ENCODE measurements at regions not wholly inside any gene's neighbourhood (a gene's known extent, or its start where the extent isn't known, plus 50 kb on each side); places are given as distances from the start of the nearest gene placed in this dataset.

- no peak for TF ChIP-seq CTCF (IDR thresholded peaks at IDR 0.05; ENCODE audit: borderline replicate concordance, control extremely low read depth, extremely low read depth, insufficient read depth, missing control alignments)
- in situ Hi-C loops (cut with MboI; ENCODE audit: low sequenced_read_pairs, unreplicated experiment), result no loop called here
- DNase-seq (ENCODE audit: low spot score), result no peak
Measured at GRCh38 chr6:128806261-128806660, 76.7 kb upstream of the LAMA2 start.

- no peak for DNase-seq (ENCODE audit: low spot score)
- in situ Hi-C loops (cut with MboI; ENCODE audit: low sequenced_read_pairs, unreplicated experiment), result no loop called here
- TF ChIP-seq CTCF (IDR thresholded peaks at IDR 0.05; ENCODE audit: borderline replicate concordance, control extremely low read depth, extremely low read depth, insufficient read depth, missing control alignments), result no peak
Measured at GRCh38 chr6:128803911-128804310, 79.0 kb upstream of the LAMA2 start.

GRCh38 chr6:128801621-128802020, 81.3 kb upstream of the LAMA2 start:
- no peak for DNase-seq (ENCODE audit: low spot score)
- TF ChIP-seq CTCF (IDR thresholded peaks at IDR 0.05; ENCODE audit: borderline replicate concordance, control extremely low read depth, extremely low read depth, insufficient read depth, missing control alignments), result no peak
- in situ Hi-C loops (cut with MboI; ENCODE audit: low sequenced_read_pairs, unreplicated experiment), result no loop called here

- DNase-seq (ENCODE audit: low spot score), result no peak
- in situ Hi-C loops (cut with MboI; ENCODE audit: low sequenced_read_pairs, unreplicated experiment), result no loop called here
- no peak for TF ChIP-seq CTCF (IDR thresholded peaks at IDR 0.05; ENCODE audit: borderline replicate concordance, control extremely low read depth, extremely low read depth, insufficient read depth, missing control alignments)
Measured at GRCh38 chr6:128784266-128784665, 98.7 kb upstream of the LAMA2 start.

GRCh38 chr6:128768187-128768586, 114.8 kb upstream of the LAMA2 start:
- no peak for TF ChIP-seq CTCF (IDR thresholded peaks at IDR 0.05; ENCODE audit: borderline replicate concordance, control extremely low read depth, extremely low read depth, insufficient read depth, missing control alignments)
- in situ Hi-C loops (cut with MboI; ENCODE audit: low sequenced_read_pairs, unreplicated experiment), result no loop called here

GRCh38 chr6:128767705-128768104, 115.2 kb upstream of the LAMA2 start:
- no peak for TF ChIP-seq CTCF (IDR thresholded peaks at IDR 0.05; ENCODE audit: borderline replicate concordance, control extremely low read depth, extremely low read depth, insufficient read depth, missing control alignments)
- no peak for DNase-seq (ENCODE audit: low spot score)
- in situ Hi-C loops (cut with MboI; ENCODE audit: low sequenced_read_pairs, unreplicated experiment), result no loop called here

More at GRCh38 chr6:128768187-128768586, 114.8 kb upstream of the LAMA2 start:
- no peak for DNase-seq (ENCODE audit: low spot score)

GRCh38 chr6:128767150-128767549, 115.8 kb upstream of the LAMA2 start:
- TF ChIP-seq CTCF (IDR thresholded peaks at IDR 0.05; ENCODE audit: borderline replicate concordance, control extremely low read depth, extremely low read depth, insufficient read depth, missing control alignments), result no peak
- no peak for DNase-seq (ENCODE audit: low spot score)
- in situ Hi-C loops (cut with MboI; ENCODE audit: low sequenced_read_pairs, unreplicated experiment), result no loop called here

Data from GM13976 (cell line).